HG03354 (cell line): ENCODE measurements at regions not wholly inside any gene's neighbourhood (a gene's known extent, or its start where the extent isn't known, plus 50 kb on each side); places are given as distances from the start of the nearest gene placed in this dataset.

ENCODE experiments used
- ATAC-seq: cut with Tn5 transposase; IDR thresholded peaks from one replicate; pipeline ENCODE4 v1.9.1; 2021; ENCODE audit warnings: mild to moderate bottlenecking; ENCODE audit not compliant: unreplicated experiment, poor library complexity, severe bottlenecking

DNA sequence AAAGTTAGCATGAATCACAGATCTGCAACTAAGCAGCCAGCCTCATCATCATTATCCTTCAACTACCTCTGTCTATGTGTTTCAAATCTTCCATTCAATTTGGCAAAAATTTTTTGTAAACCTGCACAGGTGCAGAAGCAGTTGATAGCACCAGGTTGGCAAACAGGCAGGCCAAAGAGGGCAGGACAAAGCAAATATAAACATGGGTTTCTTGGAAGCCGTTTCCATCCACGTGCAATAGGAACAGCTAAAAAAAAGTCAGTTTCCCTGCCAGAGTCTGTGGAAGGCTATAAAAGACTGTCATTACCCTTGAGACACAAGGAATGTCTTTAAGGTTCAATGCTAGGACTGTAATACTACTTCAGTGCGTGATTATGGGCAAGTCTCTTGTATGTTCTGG lies 253.2 kb downstream of the PDHA2 start:
- no peak for ATAC-seq

DNA sequence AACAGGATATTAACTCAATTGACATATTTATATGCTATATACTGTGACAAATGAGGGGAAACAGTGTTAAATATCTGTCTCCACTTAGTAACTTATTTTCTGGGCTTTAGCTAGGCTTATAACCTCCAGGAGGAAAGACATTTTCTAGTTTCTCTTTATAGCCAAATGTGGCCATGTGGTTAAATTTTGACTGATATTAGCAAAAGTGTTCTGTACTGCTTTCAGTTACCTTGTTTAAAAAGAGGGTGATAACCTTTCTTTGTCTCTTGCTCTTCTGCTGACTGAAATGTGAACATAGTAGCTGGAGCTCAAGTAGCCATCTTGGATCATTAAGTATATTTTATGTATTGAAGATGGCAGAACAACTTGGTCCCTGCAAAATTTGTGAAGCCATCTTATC lies 253.7 kb downstream of the PDHA2 start:
- peak; percentile 48 for ATAC-seq

DNA sequence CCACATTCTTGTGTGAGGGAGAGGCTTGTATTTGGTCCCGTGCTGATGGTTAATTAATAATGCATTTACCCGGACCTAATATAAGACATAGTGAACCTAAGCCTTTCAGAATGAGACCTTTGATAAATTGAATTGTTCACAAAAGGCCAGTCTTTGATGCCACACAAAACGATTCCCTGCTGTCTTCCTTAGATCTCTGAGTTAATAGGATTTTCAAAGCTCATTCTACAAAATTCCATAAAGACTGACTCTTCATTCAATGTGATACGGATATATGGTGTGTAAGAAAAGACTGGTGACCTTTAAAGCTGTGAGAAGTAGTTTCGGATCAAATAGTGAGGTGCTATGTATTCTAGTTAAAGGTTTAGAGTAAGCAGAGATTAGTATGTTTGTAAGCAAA lies 254.3 kb downstream of the PDHA2 start:
- no peak for ATAC-seq

DNA sequence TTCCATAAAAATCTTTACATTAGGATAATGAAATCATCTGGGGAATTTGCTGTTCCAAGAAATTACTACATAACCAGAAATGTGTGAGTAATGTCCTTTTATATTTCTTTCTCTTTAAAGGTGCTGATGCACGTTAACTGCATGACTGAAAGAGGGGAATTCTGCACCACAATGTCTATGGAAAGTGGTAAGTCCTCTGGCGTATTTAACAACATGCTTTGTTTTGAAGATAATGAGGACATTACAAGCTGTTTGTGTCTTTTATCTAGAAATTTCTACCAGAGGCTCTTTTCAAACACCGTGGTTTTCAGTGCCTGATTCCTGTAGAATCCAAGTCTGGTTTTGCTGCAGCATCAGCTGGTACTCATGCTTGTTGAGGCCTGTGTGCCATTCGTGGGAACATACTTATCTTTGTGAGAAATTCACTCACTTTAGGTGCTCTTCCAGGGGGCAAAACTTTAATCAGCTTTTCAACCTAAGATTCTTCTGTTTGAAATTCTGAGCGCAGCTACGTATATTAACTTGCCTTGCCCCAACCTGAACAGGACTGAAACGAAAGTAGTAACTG lies 257.2 kb downstream of the PDHA2 start:
- ATAC-seq = no peak

DNA sequence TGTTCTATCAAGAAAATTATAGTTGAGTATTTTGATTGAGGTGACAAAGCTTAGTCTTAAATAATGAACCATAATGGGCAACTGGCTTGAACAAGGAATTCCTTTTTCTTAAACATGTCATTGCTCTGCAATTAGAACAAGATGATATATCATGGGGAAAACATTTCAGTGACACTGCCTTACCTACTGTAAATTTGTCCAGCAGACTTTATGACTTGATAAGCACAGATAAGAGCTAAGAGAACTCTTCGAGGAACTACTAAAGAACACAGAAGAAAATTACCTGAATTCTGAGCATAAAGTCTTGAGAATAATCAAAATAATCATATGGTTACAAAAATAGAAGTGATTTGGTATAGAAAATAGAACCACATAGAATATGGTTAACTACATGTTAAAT lies 257.8 kb downstream of the PDHA2 start:
- no peak for ATAC-seq

DNA sequence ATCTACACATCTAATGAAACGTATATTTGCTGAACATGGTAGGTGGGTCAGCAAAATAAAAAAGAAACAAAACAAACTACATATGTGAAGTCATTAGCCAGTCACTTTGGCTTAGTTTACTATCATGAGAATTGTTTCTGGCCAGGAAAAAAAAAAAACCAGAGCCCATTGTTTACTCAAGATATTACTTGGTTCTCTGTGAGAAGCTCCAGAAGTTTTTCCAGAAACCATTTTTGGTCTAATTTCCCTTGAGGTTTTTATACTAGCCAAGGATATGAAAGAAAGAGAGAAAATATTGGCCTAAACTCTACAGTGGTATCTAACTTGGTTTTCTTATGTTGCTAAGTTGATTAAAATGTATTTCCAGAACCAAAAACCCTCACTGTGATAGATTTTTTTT lies 259.1 kb downstream of the PDHA2 start:
- no peak for ATAC-seq

DNA sequence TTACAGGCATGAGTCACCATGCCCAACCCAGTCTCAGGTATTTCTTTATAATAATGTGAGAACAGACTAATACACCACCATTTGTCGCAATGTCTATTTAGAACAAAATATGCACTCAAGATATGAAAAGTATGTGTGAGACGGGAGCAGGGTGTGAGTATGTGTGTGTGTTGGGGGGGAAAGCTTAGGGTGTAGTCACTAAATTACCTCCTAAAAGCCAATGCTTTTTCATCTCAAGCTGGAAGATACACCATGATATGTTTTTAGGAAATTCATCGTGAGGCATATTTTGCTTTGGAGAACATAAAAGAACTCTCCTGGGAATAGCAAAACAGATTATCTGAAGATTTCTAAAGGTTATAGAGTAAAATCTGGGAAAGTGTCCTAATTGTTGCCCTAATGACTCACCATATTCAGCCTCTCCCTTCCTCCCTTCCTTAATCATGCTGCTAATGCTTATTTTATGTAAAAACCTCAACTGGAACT lies 262.7 kb downstream of the PDHA2 start:
- ATAC-seq = no peak

DNA sequence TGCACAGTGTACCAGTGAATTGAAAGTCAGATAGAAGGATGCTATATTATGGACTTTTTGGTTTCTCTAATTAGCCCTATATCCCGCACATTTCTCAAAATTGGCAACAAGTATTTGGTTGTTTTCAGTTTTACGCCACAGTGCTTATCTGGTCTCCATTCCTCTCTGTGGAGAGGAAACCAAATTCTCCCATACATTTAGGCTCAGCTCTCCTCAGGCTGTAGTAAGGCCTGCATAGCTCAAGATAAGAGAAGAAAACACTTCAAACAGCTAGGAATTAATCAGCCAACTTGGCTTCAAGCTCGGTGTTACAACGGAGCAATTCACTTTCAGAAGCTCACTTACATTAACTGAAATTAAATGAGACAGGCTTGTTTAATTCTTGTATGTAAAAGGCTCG lies 263.2 kb downstream of the PDHA2 start:
- ATAC-seq = no peak

DNA sequence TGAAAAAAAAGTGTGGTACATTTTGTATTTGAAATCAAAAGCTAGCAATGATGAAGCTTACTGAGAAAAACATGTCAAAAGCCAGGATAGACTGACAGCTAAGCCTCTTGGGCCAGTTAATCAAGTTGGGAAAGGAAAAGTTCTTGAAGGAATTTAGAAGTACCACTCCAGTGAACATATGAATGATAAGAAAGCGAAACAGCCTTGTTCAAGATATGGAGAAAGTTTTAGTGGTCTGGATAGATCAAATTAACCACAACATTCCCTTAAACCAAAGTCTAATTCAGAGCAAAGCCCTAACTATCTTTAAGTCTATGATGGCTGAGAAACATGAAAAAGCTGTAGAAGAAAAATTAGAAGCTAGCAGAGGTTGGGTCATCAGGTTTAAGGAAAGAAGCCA lies 268.3 kb downstream of the PDHA2 start:
- ATAC-seq = no peak

DNA sequence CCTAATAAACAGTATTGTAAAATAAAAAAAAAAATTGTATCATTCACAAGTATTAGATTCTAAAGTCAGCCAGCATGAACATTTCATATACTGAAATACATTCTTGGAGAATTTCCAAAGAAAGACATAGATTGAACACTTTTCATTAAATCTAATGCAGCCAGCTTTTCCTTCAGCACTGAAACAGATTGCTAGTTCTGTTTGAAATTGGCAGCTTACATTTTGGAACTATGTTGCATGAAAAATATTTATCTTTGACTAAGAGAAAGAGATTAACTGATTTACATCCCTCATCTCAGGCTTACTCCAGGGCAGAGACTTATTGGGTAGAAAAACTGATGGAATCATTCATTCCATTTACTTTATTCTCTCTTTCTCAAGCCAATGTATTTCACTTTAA lies 272.7 kb downstream of the PDHA2 start:
- no peak for ATAC-seq

DNA sequence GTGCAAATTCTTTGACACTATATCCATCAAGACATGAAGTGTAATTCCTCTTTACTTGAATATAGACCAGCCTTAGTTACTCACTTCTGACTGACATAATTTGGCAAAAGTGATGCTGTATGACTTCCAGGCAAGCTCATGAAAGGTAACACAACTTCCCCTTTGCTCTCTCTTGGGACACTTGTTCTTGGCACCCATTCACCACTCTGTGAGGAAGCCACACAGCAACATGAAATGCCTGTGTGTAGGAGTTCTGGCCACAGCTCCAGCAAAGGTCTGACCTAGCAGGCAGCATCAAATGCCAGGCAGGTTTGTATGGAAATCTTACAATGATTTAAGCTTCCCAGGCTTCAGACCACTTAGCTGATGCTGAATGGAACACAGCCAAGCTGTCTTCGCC lies 280.3 kb downstream of the PDHA2 start:
- no peak for ATAC-seq

DNA sequence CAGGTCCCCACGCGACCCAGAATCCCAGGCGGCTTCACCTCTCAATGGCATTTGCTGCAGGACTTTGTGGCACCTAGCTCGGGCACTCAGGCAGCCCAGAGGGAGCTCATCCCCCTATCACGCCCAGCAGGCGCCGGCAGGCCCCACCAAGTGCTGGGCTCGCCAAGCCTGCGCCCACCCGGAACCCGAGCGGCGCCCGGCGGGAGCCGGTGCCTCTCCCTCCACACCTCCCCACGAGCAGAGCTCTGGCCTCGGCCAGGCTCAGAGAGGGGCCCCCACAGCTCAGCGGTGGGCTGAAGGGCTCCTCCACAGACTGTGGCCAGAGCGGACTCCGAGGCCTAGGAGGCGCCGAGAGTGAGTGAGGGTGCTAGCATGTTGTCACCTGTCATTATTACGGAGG lies 286.3 kb downstream of the PDHA2 start:
- no peak for ATAC-seq

DNA sequence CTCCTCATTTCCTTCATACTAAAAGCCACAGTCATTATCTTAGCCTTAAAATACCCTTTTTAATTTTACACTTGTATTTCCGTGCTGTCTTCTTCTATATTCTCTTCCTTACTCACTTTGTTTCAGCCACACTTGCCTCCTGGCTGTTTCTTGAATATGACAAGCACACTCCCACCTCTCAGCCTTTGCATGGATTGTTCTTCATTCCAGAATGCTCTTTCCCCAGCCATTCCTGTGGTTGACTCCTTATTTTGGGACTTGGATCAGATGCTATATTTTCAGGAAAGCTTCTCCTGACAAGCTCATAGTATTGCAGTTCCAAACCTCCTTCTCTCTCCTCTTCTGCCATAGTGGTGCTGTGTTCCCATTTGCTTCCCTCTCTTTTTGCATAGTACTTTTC lies 291.3 kb downstream of the PDHA2 start:
- ATAC-seq = no peak

DNA sequence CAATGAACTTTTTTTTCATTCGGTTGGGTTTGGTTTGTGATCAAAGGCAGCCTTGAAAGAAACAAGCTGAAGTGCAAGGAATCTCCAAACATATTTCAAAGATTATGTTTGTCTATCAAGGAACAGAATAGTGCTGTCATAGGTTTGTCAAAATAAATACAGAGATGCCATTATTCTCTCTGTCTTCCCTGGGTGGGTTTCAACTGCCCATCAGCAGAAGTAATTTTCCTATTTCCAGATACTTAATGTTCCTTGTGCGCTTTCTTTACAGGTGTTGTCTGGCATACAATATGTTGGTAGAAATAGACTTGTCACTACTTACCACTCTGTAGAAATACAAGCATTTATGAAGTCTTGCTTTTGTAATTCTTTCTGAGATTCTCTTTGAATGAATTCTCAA lies 294.9 kb downstream of the PDHA2 start:
- no peak for ATAC-seq

DNA sequence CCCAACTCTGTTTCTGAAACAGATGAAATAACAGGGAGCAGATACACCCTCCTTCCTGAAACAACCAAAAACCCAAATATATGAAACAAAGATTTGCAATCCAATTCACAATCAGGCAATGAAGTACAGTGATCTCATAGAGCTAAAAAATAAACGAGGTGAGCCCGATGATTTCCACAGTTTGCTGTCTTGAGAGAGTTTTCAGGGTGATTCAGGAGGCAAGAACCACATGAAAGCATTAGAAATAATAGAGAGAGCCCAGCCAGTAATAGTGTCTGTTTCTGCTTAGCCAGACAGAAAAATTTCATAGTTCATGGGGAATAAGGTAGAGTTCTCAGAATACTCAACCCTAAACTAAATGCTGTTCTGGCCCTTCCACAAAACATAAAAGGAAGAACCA lies 296.2 kb downstream of the PDHA2 start:
- ATAC-seq = no peak

DNA sequence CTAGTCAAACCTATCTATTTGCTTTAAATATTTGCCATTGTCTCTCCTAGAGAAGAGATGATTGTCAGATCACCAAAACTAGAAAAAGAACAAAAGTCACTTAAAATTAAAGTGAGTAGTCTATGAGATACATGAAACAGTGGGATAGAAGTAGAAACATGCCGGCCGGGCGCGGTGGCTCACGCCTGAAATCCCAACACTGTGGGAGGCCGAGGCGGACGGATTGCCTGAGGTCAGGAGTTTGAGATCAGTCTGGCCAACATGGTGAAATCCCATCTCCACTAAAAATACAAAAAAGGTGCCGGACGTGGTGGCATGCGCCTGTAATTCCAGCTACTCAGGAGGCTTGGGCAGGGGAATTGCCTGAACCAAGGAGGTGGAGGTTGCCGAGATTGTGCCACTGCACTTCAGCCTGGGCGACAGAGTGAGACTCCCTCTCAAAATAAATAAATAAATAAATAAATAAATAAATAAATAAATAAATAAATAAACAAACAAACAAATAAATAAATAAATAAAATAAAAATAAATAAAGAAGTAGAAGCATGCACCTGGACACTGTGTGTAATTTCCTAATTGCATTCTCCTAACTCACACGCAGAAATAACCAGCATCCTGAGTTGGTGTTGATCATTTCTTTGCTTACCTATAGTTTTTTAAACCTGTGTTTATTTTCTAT lies 299.5 kb downstream of the PDHA2 start:
- ATAC-seq = no peak

DNA sequence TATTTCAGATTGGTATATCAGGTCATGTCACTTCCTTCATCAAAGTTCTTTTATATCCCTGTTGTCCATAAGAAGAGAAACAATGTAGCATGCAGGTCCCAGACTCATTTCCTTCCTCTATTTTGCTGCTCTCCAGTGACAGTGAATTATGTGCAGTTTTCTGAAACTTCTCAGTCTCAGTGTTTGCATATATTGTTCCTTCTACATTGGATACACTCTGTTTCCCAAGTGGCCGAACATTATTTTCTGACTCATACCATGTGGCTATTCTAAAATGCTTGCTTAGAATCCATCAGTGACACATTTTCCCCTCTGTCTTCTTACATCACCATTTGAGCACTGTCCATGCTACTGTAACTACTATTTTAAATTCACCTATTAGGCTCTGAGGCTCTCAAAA lies 305.7 kb downstream of the PDHA2 start:
- no peak for ATAC-seq

DNA sequence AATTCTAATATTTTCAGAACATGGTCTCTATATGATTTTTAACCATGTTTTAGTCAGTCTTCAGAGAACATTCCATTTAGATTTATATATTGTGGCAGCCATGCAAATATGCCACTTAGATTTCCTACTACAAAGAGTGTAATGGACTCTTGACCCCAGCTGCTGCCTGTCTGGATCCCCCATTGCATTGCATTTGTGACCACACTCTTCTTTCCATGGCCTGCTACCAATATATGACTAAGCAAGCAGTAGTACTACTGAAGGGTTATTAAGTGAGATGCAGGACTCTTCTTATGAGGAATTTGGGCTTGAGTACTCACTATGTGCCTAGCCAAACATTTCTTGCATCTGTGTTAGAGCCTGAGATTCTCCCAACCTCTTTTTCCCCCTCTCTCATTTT lies 306.8 kb downstream of the PDHA2 start:
- ATAC-seq = no peak

DNA sequence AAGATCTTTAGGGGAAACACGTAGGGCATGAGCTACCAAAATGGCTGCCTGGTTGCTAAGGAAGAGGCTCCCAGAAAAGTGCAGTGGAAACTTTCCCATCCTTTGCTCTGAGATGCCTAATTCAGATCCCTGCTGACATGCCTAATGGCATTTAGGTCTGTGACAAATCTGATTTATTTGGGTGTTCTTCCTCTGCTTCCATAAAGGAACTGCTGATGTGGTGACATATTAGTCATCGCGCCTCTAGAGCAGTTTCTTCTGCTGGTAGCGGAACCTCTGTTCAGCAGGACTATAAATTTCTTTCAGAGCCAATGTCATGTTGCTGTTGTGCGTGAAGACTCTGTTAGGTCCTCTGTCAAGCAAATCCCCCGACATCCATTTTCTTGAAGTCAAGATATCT lies 310.0 kb downstream of the PDHA2 start:
- no peak for ATAC-seq

DNA sequence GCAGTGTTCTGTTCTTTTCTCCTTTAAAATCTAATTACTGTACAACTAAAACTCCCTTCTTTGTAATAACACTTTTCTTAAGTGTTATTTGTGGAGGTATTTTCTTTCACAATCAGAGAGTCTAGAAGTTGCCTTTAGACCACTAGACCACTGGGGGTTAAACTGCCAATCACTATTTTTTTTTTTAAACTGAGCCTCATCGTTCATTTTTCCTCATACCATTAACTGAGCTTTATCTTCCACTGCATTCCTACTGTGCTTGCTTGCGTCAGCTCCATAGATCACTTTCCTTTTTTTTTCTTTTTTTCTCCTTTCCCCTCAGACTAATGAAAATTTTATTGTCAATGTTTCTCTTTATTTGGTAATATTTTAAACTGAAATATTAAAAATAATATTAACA lies 310.6 kb downstream of the PDHA2 start:
- no peak for ATAC-seq

DNA sequence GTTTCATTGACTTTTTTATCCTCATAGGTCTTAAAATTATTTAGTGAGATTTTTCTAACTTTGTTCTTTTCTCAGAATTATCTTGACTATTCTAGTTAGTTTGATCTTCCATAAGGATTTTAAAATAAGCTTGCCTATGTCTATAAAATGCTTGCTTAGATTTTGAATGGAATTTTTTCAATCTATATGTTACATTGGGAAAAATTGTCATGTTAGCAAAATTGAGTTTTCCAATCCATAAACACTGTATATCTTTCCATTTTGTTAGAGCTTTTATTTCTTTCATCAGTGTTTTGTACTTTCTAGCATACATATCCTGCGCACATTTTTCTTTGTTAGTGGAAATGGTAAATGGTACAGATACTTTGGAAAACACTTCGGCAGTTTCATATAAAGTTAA lies 312.9 kb downstream of the PDHA2 start:
- ATAC-seq = no peak

DNA sequence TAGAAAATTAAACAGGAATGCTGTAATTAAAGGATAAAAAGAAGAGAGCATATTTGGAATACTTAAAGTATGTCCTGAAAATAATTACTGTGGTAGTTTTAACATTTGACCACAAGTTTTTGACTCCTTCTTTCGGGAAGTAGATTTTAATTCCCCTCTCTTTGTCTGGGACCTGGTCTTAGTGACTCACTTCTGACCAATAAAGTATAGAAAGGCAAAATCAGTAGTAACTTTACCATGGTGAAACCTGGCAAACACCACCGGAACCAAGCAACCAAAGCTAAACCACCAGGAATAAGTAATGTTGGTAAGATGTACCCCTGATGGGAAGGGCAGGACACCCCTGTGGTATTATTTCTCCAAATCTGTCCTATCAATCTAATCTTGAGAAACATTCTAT lies 314.8 kb downstream of the PDHA2 start:
- no peak for ATAC-seq
